GM12892 (cell line): ENCODE measurements at regions not wholly inside any gene's neighbourhood (a gene's known extent, or its start where the extent isn't known, plus 50 kb on each side); places are given as distances from the start of the nearest gene placed in this dataset.

Experiments
- POLR2A ChIP-seq: IDR thresholded peaks from 2 replicates; pipeline ENCODE4 v1.6.1; 2011; ENCODE audit warnings: low read depth, low read length, control low read depth
- POLR2AphosphoS5 ChIP-seq: IDR thresholded peaks from 2 replicates; pipeline ENCODE4 v1.6.1; 2011; ENCODE audit warnings: low read depth, low read length, control low read depth
- TAF1 ChIP-seq: IDR thresholded peaks from 2 replicates; pipeline ENCODE4 v1.6.1; 2011; ENCODE audit warnings: low read depth, mild to moderate bottlenecking, control low read depth, low read length, borderline replicate concordance

DNA sequence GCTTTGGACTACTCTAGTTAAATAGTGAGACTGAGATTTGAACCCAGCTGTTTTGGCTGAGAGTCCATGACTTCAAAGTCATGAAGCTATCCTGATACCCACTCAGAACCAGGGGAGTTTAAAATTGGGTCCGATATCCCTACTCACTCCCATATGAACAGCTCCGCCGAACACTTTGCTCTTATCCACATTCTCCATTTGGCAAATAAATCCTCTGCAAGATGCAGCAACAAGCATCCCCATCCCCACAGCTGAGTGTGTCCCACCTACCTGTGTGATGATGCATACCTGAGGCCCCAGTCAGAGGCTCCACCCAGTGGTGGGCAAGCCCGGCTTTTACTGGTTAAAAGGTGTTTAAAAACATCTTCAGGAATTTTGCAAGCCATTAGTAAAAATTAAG, 108.3 kb upstream of the SLC24A3 start:
- no peak for TF ChIP-seq POLR2AphosphoS5
- TF ChIP-seq TAF1: no peak
- no peak for TF ChIP-seq POLR2A
